ENCODE measurements at regions not wholly inside any gene's neighbourhood (a gene's known extent, or its start where the extent isn't known, plus 50 kb on each side); places are given as distances from the start of the nearest gene placed in this dataset.
A peak's percentile ranks its signal among the peaks of the same experiment; 100 is the strongest.

GRCh38 chr18:11269257-11269656, 119.9 kb upstream of the PIEZO2 start:
- DNase-seq (ENCODE audit: low read depth, low spot score): peak; percentile 56

- DNase-seq (ENCODE audit: low read depth, low spot score): peak; percentile 17
Observed at GRCh38 chr18:11268741-11269233, 119.4 kb upstream of the PIEZO2 start.

- no peak for DNase-seq (ENCODE audit: low read depth, low spot score)
Observed at GRCh38 chr18:11268153-11268552, 118.8 kb upstream of the PIEZO2 start.

DNA sequence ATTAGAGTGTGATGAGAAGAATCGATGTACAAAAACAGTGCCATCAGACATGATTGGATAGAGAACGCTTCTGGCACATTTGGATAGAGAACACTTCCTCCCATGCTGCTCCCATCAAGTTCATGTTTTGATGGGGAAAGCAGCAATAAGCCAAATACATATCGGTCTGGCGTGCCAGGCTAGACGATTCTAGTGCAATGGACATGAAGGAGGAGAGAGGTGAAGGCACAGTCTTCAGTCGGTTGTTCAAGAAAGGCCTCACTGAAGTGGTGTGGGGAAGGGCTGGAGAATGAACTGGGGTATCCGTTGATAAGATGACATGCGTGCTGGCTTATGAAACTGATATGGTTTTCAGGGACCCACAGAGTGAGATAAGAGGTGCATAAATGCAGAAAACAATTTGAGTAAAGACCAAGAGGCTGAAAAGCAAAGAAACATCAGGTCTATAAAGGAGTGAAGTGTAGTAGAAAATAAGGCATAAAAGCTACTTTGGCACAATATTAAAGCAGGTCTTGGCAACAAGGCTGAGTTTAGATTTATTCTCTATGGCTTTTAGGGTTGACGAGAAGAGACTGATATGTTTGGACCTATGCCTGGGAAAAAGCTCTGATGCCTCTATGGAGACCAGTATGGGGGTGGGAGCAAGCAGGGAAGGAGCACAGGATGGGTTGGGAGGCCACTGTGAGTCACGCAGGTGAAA, 117.6 kb upstream of the PIEZO2 start:
- no peak for DNase-seq (ENCODE audit: low read depth, low spot score)

DNA sequence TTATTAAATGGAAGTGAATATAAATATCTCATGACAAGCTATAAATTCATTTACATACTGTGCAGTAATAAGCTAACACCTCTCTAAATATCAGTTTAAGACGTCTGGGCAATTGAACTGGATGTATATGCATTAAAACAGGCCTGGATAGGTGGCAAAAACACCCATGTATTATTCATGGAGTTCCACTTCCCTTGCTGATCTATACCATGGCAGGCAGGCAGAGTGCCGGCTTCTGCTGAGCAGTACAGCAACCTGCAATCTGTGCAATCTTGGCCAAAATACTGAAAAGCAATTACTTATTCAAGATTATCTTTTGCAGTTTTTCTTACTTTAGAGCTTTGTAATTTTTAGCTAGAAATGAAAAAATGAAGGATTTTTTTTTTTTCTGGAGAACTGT, 112.1 kb upstream of the PIEZO2 start:
- no peak for DNase-seq (ENCODE audit: low read depth, low spot score)

GRCh38 chr18:11260961-11261461, 111.6 kb upstream of the PIEZO2 start:
- peak; percentile 72 for DNase-seq (ENCODE audit: low read depth, low spot score)

DNA sequence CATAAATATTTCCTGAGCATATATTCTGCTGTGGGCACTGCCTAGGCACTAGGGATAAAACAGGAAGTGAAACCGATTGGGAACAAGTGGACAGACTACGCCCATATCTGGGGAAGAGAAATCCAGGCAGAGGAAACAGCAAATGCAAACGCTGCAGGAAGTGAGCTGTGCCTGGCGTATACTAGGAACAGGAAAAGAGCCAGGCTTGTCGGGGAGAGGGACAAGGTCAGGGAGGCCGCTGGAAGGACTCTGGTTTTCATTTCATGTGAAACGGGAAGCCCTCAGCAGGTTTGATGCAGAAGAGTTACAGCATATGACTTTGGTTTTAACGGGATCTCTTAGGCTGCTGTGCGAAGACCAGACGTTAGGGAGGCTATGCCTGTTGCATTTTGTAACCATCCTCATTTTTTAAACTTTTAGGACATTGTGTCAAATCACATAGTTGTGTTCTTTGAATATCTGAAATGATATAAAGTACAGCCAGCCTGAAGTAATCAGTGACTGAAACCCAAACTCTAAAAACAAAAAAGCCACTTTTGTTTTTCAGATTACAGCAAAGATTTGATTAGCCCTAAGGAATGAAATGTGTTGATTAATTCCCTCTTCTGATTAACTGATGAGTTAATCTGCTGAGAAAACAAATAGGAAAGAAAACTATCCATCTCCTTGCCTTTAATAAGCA, 110.2 kb upstream of the PIEZO2 start:
- DNase-seq (ENCODE audit: low read depth, low spot score): no peak

- no peak for DNase-seq (ENCODE audit: low read depth, low spot score)
Observed at GRCh38 chr18:11258039-11258610, 108.8 kb upstream of the PIEZO2 start.

GRCh38 chr18:11256251-11256650, 106.9 kb upstream of the PIEZO2 start:
- DNase-seq (ENCODE audit: low read depth, low spot score): no peak

DNA sequence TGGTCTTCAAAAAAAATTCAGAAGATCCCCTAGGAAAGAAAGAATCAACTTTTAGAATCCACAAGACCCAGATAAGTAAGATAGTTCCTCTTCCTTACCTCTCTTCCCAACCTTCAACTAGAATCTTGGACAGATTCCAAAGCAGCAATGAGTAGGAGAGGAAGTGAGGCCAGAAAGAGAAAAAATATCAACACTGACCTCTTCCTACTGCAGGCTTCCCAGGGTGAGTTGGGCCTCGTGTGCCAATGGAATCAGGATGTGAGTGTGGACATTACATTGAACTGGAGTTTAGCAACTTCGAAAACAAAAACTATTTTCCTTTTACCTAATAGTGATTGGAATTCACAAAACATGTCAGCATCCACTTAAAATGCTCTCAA, 102.5 kb upstream of the PIEZO2 start:
- no peak for DNase-seq (ENCODE audit: low read depth, low spot score)

GRCh38 chr18:11251229-11251890, 102.0 kb upstream of the PIEZO2 start:
- no peak for DNase-seq (ENCODE audit: low read depth, low spot score)

GRCh38 chr18:11249391-11249790, 100.0 kb upstream of the PIEZO2 start:
- DNase-seq (ENCODE audit: low read depth, low spot score): no peak

- no peak for DNase-seq (ENCODE audit: low read depth, low spot score)
Observed at GRCh38 chr18:11247381-11247970, 98.1 kb upstream of the PIEZO2 start.

DNA sequence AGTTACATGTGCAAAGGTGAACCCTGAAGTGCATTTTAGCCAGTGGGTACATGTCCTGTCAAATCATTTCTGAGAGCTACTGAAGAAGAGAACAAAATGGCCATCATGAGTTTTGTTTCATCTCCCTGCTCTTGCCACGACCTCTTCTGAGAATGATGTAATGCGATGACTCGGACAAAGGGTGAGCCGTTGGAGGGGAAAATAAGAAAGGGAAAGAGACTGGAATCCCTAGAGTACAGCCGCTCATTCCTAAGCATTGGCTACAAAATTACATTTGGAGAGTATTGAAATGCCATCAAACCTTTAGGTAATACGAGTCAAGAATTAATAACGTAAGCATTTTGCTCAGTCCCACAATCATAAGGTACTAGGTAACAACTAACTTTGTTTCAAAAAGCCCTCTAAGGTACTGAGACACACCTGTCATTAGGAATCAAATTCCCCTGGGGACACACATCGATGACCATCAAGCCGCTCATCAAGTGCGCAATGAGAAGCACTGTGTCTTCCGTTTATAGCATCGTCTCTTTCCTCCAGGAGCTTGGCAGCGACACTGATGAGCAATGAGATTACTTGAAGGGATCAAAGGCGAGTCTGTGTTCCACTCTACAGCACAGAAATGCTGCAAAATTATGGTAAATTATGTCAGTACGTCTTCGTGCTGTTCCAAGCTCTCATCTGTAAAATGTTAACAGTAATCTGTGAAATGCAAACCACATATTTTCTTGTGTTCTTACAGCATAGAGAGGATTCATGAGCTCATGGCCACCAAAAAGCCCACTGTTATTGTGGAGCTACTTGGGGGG, 97.3 kb upstream of the PIEZO2 start:
- DNase-seq (ENCODE audit: low read depth, low spot score): no peak

DNA sequence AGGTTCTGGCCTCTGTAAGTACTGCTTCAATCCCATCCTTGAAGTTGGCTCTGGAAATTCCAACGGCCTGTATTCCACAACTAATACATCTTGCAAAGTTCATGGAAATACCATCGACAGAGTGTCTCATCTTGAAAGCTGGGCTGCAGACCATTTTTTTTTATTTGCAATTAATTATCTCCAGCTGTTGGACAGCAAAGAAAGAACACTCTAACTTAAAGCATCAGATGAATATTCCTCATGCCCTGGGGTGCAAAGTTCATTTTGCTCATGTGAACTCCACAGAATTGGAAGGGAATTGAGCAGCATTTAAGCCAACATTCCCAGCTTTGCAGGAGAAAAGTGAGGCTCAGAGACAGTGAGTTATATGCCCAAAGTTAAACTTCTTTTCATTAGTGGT, 96.5 kb upstream of the PIEZO2 start:
- no peak for DNase-seq (ENCODE audit: low read depth, low spot score)

DNA sequence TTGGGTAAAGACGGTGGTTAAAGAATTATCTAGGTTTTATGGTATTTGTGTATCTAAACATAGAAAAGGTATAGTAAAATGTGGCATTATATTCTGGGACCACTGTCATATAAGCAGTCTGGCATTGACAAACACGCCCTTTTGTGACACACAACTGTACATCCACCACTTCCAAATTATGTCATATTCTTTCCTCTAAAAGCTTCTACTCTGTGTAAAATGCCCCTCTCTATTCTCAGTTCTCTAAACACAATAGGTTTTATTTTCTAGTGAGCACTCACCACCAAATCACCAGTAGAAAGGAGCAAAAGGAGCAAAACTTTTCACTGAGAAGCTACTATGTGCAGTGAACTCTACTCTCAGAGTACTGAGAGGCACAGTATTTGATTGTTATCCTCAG, 88.1 kb upstream of the PIEZO2 start:
- no peak for DNase-seq (ENCODE audit: low read depth, low spot score)

DNA sequence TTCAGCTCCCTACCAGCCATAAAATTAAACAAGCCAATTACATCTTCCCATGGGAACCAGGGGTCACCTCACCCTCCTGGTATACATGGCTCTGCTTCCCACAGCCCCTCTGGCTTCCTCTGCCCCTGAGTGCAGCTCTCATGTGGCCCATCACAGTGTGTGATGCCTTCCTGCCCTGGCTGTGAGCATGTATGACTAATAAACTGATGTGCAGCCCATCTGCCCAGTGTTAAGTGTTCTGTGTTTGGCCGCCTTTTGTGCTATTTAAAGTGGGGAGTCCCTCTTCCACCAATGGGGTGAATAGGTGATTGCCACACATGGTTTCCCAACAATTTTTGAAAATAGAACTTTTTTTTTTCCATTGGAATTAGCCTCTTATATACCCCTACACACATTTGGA, 87.7 kb upstream of the PIEZO2 start:
- no peak for DNase-seq (ENCODE audit: low read depth, low spot score)

DNA sequence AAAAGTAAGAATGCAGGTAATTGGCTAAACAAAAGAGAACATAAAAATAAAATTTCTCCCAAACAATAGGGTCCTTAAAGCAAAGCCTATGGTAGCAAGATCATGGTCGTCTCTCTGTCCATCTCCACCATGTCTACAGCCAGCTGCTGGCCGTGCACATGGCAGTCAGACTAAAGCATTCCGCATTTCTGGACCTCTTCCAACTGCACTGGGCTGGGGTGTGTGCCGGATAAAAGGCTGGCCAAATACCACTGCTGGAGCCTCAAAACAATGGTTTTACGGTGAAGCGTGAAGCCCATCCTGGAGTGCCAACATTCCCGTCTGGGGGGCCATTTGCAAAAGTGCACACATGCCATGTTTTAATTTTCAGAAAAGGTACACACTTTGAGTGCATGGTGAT, 74.8 kb upstream of the PIEZO2 start:
- DNase-seq (ENCODE audit: low read depth, low spot score): no peak

GRCh38 chr18:11219571-11219970, 70.2 kb upstream of the PIEZO2 start:
- no peak for DNase-seq (ENCODE audit: low read depth, low spot score)

GRCh38 chr18:11215216-11215615, 65.8 kb upstream of the PIEZO2 start:
- no peak for DNase-seq (ENCODE audit: low read depth, low spot score)

- DNase-seq (ENCODE audit: low read depth, low spot score): no peak
Observed at GRCh38 chr18:11204020-11204419, 54.7 kb upstream of the PIEZO2 start.
